ENCODE measurements at regions not wholly inside any gene's neighbourhood (a gene's known extent, or its start where the extent isn't known, plus 50 kb on each side); places are given as distances from the start of the nearest gene placed in this dataset.
"Not testable (repeated sequence)": the region's sequence is repeated elsewhere in the genome, so short reads cannot be mapped to it uniquely, and the experiment has no call there.

GRCh38 chr20:26163151-26163550 is 466.5 kb upstream of the ZNF337 start:
- DNase-seq (ENCODE audit: missing footprints); ATAC-seq; intact Hi-C loops (cut with DNase I): not testable (repeated sequence)

- DNase-seq (ENCODE audit: missing footprints); ATAC-seq; intact Hi-C loops (cut with DNase I): not testable (repeated sequence)
Measured at GRCh38 chr20:26161741-26162140, 465.1 kb upstream of the ZNF337 start.

- DNase-seq (ENCODE audit: missing footprints); intact Hi-C loops (cut with DNase I); ATAC-seq: not testable (repeated sequence)
Measured at GRCh38 chr20:26160916-26161315, 464.3 kb upstream of the ZNF337 start.

GRCh38 chr20:26154224-26154623 is 457.6 kb upstream of the ZNF337 start:
- intact Hi-C loops (cut with DNase I): no loop called here
- ATAC-seq: no peak

DNA sequence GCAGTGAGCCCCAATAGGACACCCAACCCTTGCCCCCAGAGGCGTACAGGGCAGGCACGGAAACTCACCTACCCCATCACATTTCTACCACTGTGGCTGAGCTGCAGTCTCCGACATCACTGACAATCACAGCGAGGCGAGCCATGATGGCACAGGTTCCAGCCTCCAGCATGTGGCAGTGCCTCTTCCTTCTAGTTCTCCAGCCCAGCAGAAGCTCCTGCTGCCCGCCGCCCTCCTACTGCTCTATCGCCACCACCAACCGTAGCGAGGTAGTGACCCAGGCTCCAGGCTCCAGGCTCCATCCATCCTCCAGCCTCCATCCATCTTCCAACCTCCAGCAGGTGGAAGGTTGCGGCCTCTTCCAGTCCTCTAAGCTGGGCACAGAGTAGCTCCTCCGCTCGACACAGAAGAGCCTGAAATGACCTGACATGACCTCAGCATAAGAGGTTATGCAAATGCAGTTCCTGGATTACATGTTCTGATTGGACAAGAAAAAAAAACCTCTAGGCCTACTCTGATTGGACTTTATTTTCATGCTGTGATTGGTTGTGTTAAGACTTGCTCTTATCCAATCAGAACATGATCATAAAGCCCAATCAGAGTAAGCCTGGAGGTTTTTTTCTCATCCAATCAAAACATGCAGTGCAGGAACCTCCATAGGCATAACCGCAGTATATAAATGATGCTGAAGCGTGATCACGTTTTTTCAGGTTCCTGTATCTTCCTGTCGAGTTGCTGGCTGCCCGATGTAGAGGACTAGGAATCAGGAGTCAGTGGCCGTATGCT is 438.9 kb upstream of the ZNF337 start:
- no peak for DNase-seq (ENCODE audit: missing footprints)
- intact Hi-C loops (cut with DNase I): no loop called here
- no peak for ATAC-seq

More at GRCh38 chr20:26154224-26154623, 457.6 kb upstream of the ZNF337 start:
- no peak for DNase-seq (ENCODE audit: missing footprints)

- ATAC-seq: no peak
Measured at GRCh38 chr20:26134606-26135005, 438.0 kb upstream of the ZNF337 start.

GRCh38 chr20:26133794-26134193 is 437.1 kb upstream of the ZNF337 start:
- intact Hi-C loops (cut with DNase I); ATAC-seq; DNase-seq (ENCODE audit: missing footprints): not testable (repeated sequence)

More at GRCh38 chr20:26134606-26135005, 438.0 kb upstream of the ZNF337 start:
- no peak for DNase-seq (ENCODE audit: missing footprints)
- intact Hi-C loops (cut with DNase I): no loop called here

GRCh38 chr20:26120920-26121319 is 424.3 kb upstream of the ZNF337 start:
- ATAC-seq; intact Hi-C loops (cut with DNase I); DNase-seq (ENCODE audit: missing footprints): not testable (repeated sequence)

DNA sequence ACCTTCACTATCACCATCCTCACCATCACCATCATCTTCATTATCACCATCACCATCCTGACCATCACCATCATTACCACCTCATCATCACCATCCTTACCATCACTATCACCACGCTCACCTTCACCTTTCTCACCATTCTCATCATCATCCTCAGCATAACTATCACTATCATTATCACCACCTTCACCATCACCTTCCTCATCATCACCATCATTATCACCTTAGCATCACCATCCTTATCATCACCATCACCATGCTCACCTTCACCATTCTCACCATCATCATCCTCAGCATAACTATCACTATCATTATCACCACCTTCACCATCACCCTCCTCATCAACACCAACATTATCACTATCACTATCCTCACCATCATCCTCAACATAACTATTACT is 397.8 kb upstream of the ZNF337 start:
- intact Hi-C loops (cut with DNase I); DNase-seq (ENCODE audit: missing footprints); ATAC-seq: not testable (repeated sequence)

- intact Hi-C loops (cut with DNase I); ATAC-seq; DNase-seq (ENCODE audit: missing footprints): not testable (repeated sequence)
Measured at GRCh38 chr20:26091921-26092320, 395.3 kb upstream of the ZNF337 start.

GRCh38 chr20:26086195-26086594 is 389.5 kb upstream of the ZNF337 start:
- intact Hi-C loops (cut with DNase I); ATAC-seq: not testable (repeated sequence)

GRCh38 chr20:26073972-26074371 is 377.3 kb upstream of the ZNF337 start:
- DNase-seq (ENCODE audit: missing footprints); intact Hi-C loops (cut with DNase I); ATAC-seq: not testable (repeated sequence)

More at GRCh38 chr20:26086195-26086594, 389.5 kb upstream of the ZNF337 start:
- DNase-seq (ENCODE audit: missing footprints): not testable (repeated sequence)

- DNase-seq (ENCODE audit: missing footprints); intact Hi-C loops (cut with DNase I): not testable (repeated sequence)
Measured at GRCh38 chr20:26059324-26059723, 362.7 kb upstream of the ZNF337 start.

GRCh38 chr20:26058446-26058845 is 361.8 kb upstream of the ZNF337 start:
- intact Hi-C loops (cut with DNase I); DNase-seq (ENCODE audit: missing footprints); ATAC-seq: not testable (repeated sequence)

More at GRCh38 chr20:26059324-26059723, 362.7 kb upstream of the ZNF337 start:
- ATAC-seq: not testable (repeated sequence)

- ATAC-seq; DNase-seq (ENCODE audit: missing footprints); intact Hi-C loops (cut with DNase I): not testable (repeated sequence)
Measured at GRCh38 chr20:26057135-26057752, 360.6 kb upstream of the ZNF337 start.

DNA sequence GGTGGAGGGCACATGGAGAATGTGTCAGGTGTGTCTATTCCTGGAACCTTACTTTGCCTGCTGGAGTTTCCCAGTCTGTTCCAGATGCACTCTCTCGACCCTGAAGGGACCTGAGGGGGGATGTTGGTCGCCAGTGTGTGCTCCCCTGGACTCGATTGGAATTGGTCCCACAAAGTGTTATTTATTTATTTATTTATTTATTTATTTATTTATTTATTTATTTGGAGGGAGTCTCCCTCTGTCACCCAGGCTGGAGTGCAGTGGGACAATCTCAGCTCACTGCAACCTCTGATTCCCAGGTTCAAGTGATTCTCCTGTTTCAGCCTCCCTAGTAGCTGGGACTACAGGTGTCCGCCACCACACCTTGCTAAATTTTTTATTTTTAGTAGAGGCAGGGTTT is 329.1 kb upstream of the ZNF337 start:
- DNase-seq (ENCODE audit: missing footprints); ATAC-seq; intact Hi-C loops (cut with DNase I): not testable (repeated sequence)

DNA sequence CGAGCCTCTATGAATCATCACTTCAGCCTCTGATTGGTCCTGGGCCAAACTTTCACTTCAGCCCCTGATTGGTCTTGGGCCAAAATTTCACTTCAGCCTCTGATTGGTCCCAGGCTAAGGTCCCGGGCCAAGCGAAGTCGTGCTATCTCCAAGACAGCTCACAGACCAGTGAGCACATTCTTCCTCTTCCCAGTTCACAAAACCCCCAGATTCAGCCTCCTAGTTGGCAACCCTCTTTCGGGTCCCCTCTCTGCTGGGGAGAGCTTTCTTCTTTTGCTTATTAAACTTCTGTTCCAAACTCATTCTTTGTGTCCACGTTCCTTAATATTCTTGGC is 314.3 kb upstream of the ZNF337 start:
- ATAC-seq; intact Hi-C loops (cut with DNase I); DNase-seq (ENCODE audit: missing footprints): not testable (repeated sequence)

DNA sequence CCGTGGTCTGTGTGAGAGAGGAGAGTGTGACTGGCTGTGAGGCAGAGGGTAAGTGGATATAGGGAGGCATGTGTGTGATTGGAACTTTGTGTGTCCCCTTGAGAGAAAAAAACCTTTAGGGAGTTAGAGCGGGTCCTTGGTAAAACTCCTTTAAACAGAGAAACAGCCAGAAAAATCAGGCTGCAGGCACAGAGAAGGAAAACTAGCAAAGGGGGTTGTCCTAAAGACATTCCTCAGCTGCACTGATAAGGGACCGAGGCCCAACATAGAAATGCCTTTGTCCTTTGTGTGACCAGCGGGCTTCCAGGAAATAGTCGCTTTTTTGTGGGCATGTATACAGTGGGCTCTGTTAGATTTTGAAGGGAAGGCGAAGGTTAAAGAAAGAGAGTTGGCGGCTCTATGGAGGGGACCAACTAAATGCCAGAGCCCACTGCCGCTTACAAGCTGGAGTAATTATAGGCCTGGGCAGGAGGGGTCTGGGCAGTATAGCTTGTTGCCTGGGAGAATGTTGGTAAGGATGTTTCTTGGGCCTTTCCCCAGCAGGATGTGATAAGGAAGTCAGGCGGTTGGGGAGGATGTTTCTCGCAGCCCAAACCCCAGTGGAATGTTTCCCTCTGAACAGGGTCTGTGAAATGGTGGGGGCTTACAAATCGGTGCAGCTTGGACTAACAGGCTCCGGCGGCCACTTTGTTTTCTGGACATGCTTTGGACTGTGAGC is 313.7 kb upstream of the ZNF337 start:
- intact Hi-C loops (cut with DNase I); ATAC-seq; DNase-seq (ENCODE audit: missing footprints): not testable (repeated sequence)

All from Right ventricle myocardium inferior (tissue), 1 donor.